IMR-90 (cell line): ENCODE measurements at regions not wholly inside any gene's neighbourhood (a gene's known extent, or its start where the extent isn't known, plus 50 kb on each side); places are given as distances from the start of the nearest gene placed in this dataset.

Source experiments
- ATAC-seq: fragments of 200-7000 bp; cut with Tn5 transposase; 2 replicates; pipeline ENCODE4 v1.9.1; 2020; ENCODE audit warnings: low read depth, mild to moderate bottlenecking, moderate library complexity
- BruUV-seq: library from RNA; stranded (reverse); fragments of 400-500 nt; replicated peaks from 2 replicates; lab custom pipeline; 2021; lab: Mats Ljungman, UMichigan
- CTCF ChIA-PET: fragments of 300-600 bp; formaldehyde crosslinking; extraction: SDS; loops from one replicate; lab custom pipeline; 2021; ENCODE audit warnings: antibody characterized with exemption; lab: Yijun Ruan, JAX
- POLR2A ChIA-PET: fragments of 300-600 bp; sonication (Branson Sonifier 250); formaldehyde crosslinking; loops from one replicate; lab custom pipeline; 2022; ENCODE audit warnings: antibody characterized with exemption; ENCODE audit not compliant: unreplicated experiment; lab: Charles Lee
- DNase-seq: peaks from one replicate; pipeline ENCODE4 v3.0.0; 2013
- H2AFZ ChIP-seq: replicated peaks from 2 replicates; pipeline ENCODE3; 2013; ENCODE audit warnings: low read length, mild to moderate bottlenecking; ENCODE audit not compliant: poor library complexity
- H2AK5ac ChIP-seq: 2 replicates; pipeline ENCODE4 v1.6.1; 2013; ENCODE audit warnings: low read depth, low read length, inconsistent platforms
- H2AK9ac ChIP-seq: replicated peaks from 2 replicates; pipeline ENCODE3; 2013; ENCODE audit warnings: mild to moderate bottlenecking, low read depth, low read length, moderate library complexity; ENCODE audit not compliant: poor library complexity
- H2BK120ac ChIP-seq: 2 replicates; pipeline ENCODE4 v1.6.1; 2013; ENCODE audit warnings: low read depth, low read length, inconsistent platforms
- H2BK15ac ChIP-seq: 3 replicates; pipeline ENCODE4 v1.6.1; 2013; ENCODE audit warnings: low read depth, low read length, inconsistent platforms
- H2BK20ac ChIP-seq: 2 replicates; pipeline ENCODE4 v1.6.1; 2013; ENCODE audit warnings: low read depth, mild to moderate bottlenecking, inconsistent platforms, low read length, moderate library complexity
- H2BK5ac ChIP-seq: 2 replicates; pipeline ENCODE4 v1.6.1; 2013; ENCODE audit warnings: mild to moderate bottlenecking, low read depth, low read length, inconsistent platforms; ENCODE audit not compliant: poor library complexity, severe bottlenecking
- H3K14ac ChIP-seq: replicated peaks from 2 replicates; pipeline ENCODE4 v1.6.1; 2013; ENCODE audit warnings: low read depth, low read length, inconsistent platforms
- H3K18ac ChIP-seq: 2 replicates; pipeline ENCODE4 v1.6.1; 2013; ENCODE audit warnings: low read depth, low read length, control low read depth
- H3K23ac ChIP-seq: 2 replicates; pipeline ENCODE4 v1.6.1; 2013; ENCODE audit warnings: low read depth, low read length, inconsistent platforms
- H3K27ac ChIP-seq: 2 replicates; pipeline ENCODE4 v1.5.1; 2013; ENCODE audit warnings: mild to moderate bottlenecking, control low read depth, low read length; ENCODE audit not compliant: insufficient read depth
- H3K27me3 ChIP-seq: 2 replicates; pipeline ENCODE4 v1.6.1; 2013; ENCODE audit warnings: low read length; ENCODE audit not compliant: control insufficient read depth, insufficient read depth
- H3K36me3 ChIP-seq: 2 replicates; pipeline ENCODE4 v1.6.1; 2013; ENCODE audit warnings: low read length, mixed read lengths; ENCODE audit not compliant: control insufficient read depth, insufficient read depth
- H3K4ac ChIP-seq: 2 replicates; pipeline ENCODE4 v1.6.1; 2013; ENCODE audit warnings: low read depth, low read length, inconsistent platforms
- H3K4me1 ChIP-seq: 2 replicates; pipeline ENCODE4 v1.6.1; 2013; ENCODE audit warnings: low read length, mixed read lengths; ENCODE audit not compliant: control insufficient read depth, insufficient read depth
- H3K4me2 ChIP-seq: 2 replicates; pipeline ENCODE4 v1.6.1; 2013; ENCODE audit warnings: low read depth, mild to moderate bottlenecking, control low read depth, low read length, moderate library complexity
- H3K4me3 ChIP-seq: 2 replicates; pipeline ENCODE4 v1.5.1; 2013; ENCODE audit warnings: low read depth, mild to moderate bottlenecking, control low read depth, low read length, moderate library complexity; ENCODE audit not compliant: insufficient read depth
- H3K56ac ChIP-seq: 2 replicates; pipeline ENCODE4 v1.6.1; 2013; ENCODE audit warnings: low read length, inconsistent platforms; ENCODE audit not compliant: insufficient read depth; ENCODE audit errors: extremely low read depth
- H3K79me1 ChIP-seq, 2 experiments: 2 replicates each; pipeline ENCODE4 v1.6.1; 2013; ENCODE audit warnings: low read length in 2 of 2, inconsistent platforms in 1 of 2, low read depth in 1 of 2
- H3K9ac ChIP-seq: 2 replicates; pipeline ENCODE4 v1.6.1; 2013; ENCODE audit warnings: low read depth, low read length, control low read depth
- H3K9me1 ChIP-seq: 2 replicates; pipeline ENCODE4 v1.6.1; 2013; ENCODE audit warnings: low read length, inconsistent platforms; ENCODE audit not compliant: insufficient read depth
- H3K9me3 ChIP-seq: 2 replicates; pipeline ENCODE4 v1.6.1; 2013; ENCODE audit warnings: low read length; ENCODE audit not compliant: control insufficient read depth, insufficient read depth
- H4K20me1 ChIP-seq: 2 replicates; pipeline ENCODE4 v1.6.1; 2013; ENCODE audit warnings: low read length, inconsistent platforms; ENCODE audit not compliant: insufficient read depth
- H4K5ac ChIP-seq: 2 replicates; pipeline ENCODE4 v1.6.1; 2013; ENCODE audit warnings: mild to moderate bottlenecking, low read depth, low read length, control low read depth
- H4K8ac ChIP-seq, 2 experiments: 2 replicates each; pipeline ENCODE4 v1.6.1; 2013; ENCODE audit warnings: low read depth in 2 of 2, low read length in 2 of 2, control low read depth in 1 of 2, inconsistent platforms in 1 of 2
- H4K91ac ChIP-seq: 2 replicates; pipeline ENCODE4 v1.6.1; 2013; ENCODE audit warnings: low read depth, low read length, inconsistent platforms; ENCODE audit not compliant: insufficient read depth
- CHD1 ChIP-seq: IDR thresholded peaks from 2 replicates; pipeline ENCODE4 v1.6.1; 2012; ENCODE audit warnings: low read depth, low read length, improper control_type of control experiment
- POLR2A ChIP-seq: IDR thresholded peaks from 2 replicates; pipeline ENCODE4 v1.6.1; 2012; ENCODE audit warnings: mild to moderate bottlenecking, low read depth, low read length
- RAD21 ChIP-seq: IDR thresholded peaks from 2 replicates; pipeline ENCODE4 v1.6.1; 2012; ENCODE audit warnings: low read length, improper control_type of control experiment
- RCOR1 ChIP-seq: IDR thresholded peaks from 2 replicates; pipeline ENCODE4 v1.6.1; 2012; ENCODE audit warnings: mild to moderate bottlenecking, low read length, improper control_type of control experiment; ENCODE audit not compliant: insufficient replicate concordance
- SMC3 ChIP-seq: fragments of 150-350 bp; IDR thresholded peaks from 2 replicates; pipeline ENCODE4 v1.6.1; 2016; ENCODE audit warnings: low read depth, mild to moderate bottlenecking, antibody characterized with exemption, low read length, moderate library complexity
- WGBS, 2 experiments: methylation state at CpG; one replicate each; pipeline versions ENCODE4 v1.1.5 to v1.1.7; 2013; ENCODE audit warnings: missing lambda C conversion rate in 2 of 2; ENCODE audit not compliant: insufficient read length in 1 of 2; ENCODE audit errors: extremely low coverage in 2 of 2; 5-methylcytosine and 5-hydroxymethylcytosine counted together
- dilution Hi-C: fragments of 300-500 bp; cut with HindIII; formaldehyde crosslinking; loops from one replicate; pipeline ENCODE4 v1.14.3; 2018; ENCODE audit warnings: low sequenced_read_pairs; ENCODE audit not compliant: unreplicated experiment
- in situ Hi-C: fragments of 300-500 bp; cut with MboI; formaldehyde crosslinking; loops from 3 replicates; pipeline ENCODE4 v1.14.3; 2019; ENCODE audit warnings: low sequenced_read_pairs, inconsistent platforms, mixed read lengths
- intact Hi-C: fragments of 100-400 bp; cut with micrococcal nuclease; formaldehyde crosslinking; loops from 2 replicates; pipeline ENCODE4 v1.10.0; 2022
- TF ChIP-seq, protein P1 (sequence below): conservative IDR thresholded peaks from 2 replicates; pipeline ENCODE4 v1.5.1; 2012; ENCODE audit warnings: mild to moderate bottlenecking, low read depth, low read length, improper control_type of control experiment

DNA sequence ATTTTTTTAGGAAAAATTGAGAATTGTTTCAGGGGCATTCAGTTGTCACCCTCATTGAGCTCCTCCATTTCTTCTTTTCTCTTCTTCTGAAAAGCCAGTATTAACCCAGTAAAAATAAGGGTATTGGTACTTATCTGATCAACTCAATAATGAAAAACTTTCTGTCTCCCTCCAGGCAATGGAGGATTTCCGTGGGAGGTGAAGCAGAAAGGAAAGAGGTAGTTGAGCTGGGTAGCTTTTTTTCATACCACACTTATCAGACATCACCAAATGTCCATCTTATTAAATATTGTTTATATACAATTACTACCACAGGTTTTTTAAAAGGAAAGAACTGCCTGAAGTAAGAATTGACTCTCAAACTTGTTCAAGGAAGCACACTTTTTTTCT, 731.1 kb upstream of the ZNF608 start:
- ChIA-PET CTCF (no interaction called here), POLR2A (no interaction called here)
- no peak overlapping the region for H3K4me2 ChIP-seq
- H3K27me3 ChIP-seq = no peaks in the 10 kb centered on the region; the same call in 1 of the 2 replicates
- no peaks in the 10 kb centered on the region for H3K9me1 ChIP-seq
- no peaks in the 10 kb centered on the region for H3K79me1 ChIP-seq
- no peak overlapping the region for H4K5ac ChIP-seq
- H3K18ac ChIP-seq = peak overlapping the region; percentile 8; the same call in 1 of the 2 replicates
- H4K20me1 ChIP-seq = no peaks in the 10 kb centered on the region
- H2BK20ac ChIP-seq = no peak overlapping the region
- no CpG with 5 or more reads among the region's 1 CpG for WGBS, 2 experiments
- ATAC-seq = no peak
- no peaks in the 10 kb centered on the region for H3K36me3 ChIP-seq
- no peak overlapping the region for H2AFZ ChIP-seq
- H2BK15ac ChIP-seq = no peak overlapping the region
- H2AK9ac ChIP-seq = no peak overlapping the region
- no peak for DNase-seq
- H3K4me1 ChIP-seq = peaks cover 1% of the 10 kb centered on the region; the same call in 1 of the 2 replicates
- no peak for TF ChIP-seq CHD1
- no peak for TF ChIP-seq RCOR1
- no peak for TF ChIP-seq SMC3
- TF ChIP-seq POLR2A = no peak
- TF ChIP-seq RAD21 = no peak
- TF ChIP-seq, protein P1, sequence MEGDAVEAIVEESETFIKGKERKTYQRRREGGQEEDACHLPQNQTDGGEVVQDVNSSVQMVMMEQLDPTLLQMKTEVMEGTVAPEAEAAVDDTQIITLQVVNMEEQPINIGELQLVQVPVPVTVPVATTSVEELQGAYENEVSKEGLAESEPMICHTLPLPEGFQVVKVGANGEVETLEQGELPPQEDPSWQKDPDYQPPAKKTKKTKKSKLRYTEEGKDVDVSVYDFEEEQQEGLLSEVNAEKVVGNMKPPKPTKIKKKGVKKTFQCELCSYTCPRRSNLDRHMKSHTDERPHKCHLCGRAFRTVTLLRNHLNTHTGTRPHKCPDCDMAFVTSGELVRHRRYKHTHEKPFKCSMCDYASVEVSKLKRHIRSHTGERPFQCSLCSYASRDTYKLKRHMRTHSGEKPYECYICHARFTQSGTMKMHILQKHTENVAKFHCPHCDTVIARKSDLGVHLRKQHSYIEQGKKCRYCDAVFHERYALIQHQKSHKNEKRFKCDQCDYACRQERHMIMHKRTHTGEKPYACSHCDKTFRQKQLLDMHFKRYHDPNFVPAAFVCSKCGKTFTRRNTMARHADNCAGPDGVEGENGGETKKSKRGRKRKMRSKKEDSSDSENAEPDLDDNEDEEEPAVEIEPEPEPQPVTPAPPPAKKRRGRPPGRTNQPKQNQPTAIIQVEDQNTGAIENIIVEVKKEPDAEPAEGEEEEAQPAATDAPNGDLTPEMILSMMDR = no peak
- no peak overlapping the region for H4K91ac ChIP-seq
- no peaks in the 10 kb centered on the region for H3K9me3 ChIP-seq
- no peak overlapping the region for H3K4ac ChIP-seq
- dilution Hi-C loops = no loop called here
- H3K9ac ChIP-seq = no peak overlapping the region
- H4K8ac ChIP-seq = no peak overlapping the region
- no peak overlapping the region for H2BK5ac ChIP-seq
- no peak overlapping the region for H2AK5ac ChIP-seq
- in situ Hi-C loops = no loop called here
- H2BK120ac ChIP-seq = no peak overlapping the region
- no peak overlapping the region for H3K56ac ChIP-seq
- H3K14ac ChIP-seq = no peak overlapping the region
- no peak overlapping the region for H3K27ac ChIP-seq
- no peak overlapping the region for H3K4me3 ChIP-seq
- BruUV-seq = no TSS peak
- intact Hi-C loops = no loop called here
- H3K23ac ChIP-seq = no peak overlapping the region
